ENCODE measurements at regions not wholly inside any gene's neighbourhood (a gene's known extent, or its start where the extent isn't known, plus 50 kb on each side); places are given as distances from the start of the nearest gene placed in this dataset.
"Not testable (repeated sequence)": the region's sequence is repeated elsewhere in the genome, so short reads cannot be mapped to it uniquely, and the experiment has no call there.

GRCh38 chr2:16039055-16039454, 98.7 kb downstream of the MYCN start:
- DNase-seq: no peak

- no peak for DNase-seq
These were observed 98.3 kb downstream of the MYCN start for GRCh38 chr2:16038621-16039020.

GRCh38 chr2:16037808-16038457, 97.6 kb downstream of the MYCN start:
- no peak for DNase-seq

- DNase-seq: no peak
These were observed 96.6 kb downstream of the MYCN start for GRCh38 chr2:16036951-16037350.

- DNase-seq: no peak
These were observed 95.7 kb downstream of the MYCN start for GRCh38 chr2:16035747-16036745.

DNA sequence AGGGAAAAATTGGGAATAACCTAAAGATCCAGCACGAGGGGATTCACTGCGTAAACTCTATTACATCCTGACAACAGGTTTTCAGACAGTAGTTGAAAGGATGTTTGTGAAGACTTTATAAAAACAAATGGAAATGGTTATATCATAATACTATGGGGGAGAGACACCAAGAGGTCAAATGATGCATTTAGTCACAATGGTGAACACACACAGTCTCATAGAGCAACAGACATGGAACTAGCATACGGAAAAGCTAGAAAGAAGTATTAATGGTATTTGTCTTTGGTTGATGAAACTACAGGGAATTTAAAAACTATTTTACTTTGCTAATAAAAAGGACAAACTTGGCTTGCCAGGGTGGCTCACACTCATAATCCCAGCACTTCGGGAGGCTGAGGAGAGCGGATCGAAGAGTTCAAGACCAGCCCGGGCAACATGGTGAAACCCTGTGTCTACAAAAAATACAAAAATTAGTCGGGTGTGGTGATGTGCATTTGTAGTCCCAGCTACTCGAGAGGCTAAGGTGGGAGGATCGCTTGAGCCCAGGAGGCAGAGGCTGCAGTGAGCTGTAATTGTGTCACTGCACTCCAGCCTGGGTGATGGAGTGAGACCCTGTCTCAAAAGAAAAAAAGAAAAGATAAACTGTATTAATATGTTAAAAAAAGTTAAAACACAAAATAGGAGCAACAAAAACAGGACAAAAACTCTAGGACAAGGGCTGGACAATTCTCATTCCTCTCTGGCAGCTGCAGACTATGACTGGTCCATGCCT, 94.8 kb downstream of the MYCN start:
- no peak for DNase-seq

DNA sequence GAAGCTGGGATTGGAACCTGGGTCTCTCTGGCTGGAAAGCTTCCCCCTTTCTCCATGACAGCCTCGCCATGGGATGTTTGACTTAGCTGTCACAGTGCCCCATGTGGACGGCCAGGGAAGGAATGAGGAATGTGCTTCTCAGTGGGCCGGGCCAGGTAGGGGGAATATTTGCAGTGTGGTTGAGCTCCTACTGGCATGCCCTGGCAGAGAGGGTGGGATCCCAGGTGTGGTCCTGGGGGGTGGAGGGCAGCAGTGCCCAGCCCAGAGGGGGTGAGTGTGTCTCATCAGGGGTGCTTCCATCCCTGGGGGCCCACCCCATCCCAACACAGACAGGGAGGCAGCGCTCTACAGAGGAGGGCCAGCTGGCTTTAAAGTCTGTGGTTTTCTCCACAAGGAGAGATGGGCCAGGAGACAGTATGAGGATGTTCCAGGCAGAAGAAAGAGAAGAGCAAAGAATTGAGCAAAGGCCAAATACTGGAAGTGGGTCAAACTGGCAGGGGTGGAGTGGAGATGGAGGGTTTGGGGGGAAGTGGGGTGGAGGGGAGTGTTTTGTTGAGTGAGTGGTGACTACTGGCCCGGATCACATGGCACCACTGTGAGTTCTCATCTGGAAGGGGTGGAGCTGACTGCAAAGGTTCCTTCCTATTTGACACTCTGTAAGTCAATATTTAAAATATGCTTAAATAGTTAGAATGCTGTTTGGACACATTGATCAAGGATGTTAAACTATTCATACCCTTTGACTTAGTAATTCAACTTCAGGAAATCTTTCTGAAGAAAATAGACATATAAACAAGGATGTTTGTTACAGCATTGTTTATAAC, 94.0 kb downstream of the MYCN start:
- DNase-seq: no peak

- no peak for DNase-seq
These were observed 92.6 kb downstream of the MYCN start for GRCh38 chr2:16033032-16033293.

- DNase-seq: no peak
These were observed 92.1 kb downstream of the MYCN start for GRCh38 chr2:16032282-16033031.

- no peak for DNase-seq
These were observed 91.5 kb downstream of the MYCN start for GRCh38 chr2:16031848-16032159.

- DNase-seq: no peak
These were observed 90.9 kb downstream of the MYCN start for GRCh38 chr2:16031058-16031847.

DNA sequence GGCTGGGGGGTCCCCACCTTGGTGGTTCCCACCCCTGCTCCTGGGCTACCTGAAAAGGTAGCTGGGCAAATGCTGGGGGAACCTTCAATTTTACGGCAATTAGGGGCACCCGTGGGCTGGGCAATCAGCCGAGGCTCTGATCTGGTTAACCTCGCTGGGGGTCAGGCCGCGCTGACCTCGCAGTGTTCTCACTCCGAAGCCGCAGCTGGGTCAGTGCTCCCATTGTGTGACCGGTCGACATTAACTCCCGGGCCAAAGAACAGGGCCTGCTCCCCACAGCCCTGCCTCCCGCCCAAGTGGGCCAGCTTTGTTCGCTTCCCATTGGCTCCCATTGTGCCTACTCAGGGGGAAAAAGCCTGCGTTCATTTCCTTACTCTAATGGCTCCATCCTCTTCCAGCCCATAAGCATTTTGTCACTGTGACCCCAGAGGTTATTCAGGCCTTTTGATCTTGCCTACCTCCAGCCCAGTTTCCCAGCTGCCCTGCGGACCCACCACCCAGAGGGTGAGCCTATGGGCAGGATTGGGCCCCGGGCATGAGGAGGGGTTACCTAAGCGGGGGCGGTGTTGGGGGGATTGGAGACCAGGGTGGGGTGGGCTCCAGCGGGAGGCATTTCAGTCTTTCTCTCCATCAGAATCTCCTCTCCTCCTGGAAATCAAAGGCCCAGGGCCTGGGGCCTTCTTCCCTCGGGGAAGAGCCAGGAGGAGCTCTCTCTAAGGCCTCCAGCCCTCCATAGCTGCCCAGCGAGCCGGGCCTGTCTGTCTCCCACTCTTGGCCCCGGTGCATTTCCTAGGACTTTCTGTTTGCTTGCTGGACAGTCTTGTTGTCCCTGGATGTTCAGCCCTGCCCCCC, 90.1 kb downstream of the MYCN start:
- DNase-seq: no peak

DNA sequence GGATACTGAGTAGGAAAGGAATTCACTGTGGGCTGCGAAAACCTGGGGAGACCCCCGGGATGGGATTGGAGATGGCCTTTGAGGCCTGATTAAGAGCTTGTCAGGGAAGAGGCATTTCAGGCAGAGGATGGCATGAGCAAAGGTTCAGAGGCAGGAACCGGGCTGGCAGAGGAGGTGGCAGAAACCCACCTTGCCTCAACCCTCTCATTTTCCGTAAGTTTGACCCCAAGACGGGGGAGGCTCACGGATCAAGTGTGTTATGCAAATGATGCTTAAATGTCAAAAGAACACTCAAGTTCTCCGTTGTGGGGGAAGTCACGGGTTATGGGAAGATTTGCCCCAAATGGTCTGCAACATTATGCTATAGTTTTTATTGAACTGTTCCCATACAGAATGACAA, 88.3 kb downstream of the MYCN start:
- DNase-seq: no peak

DNA sequence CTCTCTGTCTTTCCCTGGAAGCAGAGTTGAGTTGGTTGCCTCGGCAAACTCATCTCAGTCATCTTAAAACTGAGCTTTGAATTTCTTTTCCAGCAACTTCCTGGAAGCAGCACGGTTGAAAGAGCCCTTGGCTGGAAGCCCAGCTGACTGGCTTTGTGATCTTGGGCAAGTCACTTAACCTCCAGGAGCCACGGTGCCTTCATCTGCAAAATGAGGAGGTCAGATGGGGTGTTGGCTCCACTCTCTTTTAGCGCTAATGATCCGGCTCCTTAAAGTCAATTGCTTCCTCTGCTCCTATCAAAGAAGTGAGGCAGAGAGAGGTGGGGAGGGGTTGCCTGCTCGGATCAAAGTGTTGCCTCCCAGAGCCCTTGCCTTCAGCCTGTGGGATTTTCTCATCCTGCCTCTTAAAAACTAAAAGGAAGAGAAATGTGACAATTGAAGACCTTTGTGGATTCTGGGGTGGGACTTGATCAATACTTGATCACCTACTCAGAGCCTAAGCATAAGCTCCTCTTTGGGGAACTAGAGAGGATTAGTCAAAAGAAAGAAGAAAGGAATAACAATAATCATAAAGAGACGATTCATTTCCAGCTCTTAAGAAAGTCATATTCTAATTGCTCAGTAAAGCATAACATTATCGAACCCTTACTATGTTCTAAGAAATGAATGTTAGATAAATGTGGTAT, 86.6 kb downstream of the MYCN start:
- DNase-seq: no peak

DNA sequence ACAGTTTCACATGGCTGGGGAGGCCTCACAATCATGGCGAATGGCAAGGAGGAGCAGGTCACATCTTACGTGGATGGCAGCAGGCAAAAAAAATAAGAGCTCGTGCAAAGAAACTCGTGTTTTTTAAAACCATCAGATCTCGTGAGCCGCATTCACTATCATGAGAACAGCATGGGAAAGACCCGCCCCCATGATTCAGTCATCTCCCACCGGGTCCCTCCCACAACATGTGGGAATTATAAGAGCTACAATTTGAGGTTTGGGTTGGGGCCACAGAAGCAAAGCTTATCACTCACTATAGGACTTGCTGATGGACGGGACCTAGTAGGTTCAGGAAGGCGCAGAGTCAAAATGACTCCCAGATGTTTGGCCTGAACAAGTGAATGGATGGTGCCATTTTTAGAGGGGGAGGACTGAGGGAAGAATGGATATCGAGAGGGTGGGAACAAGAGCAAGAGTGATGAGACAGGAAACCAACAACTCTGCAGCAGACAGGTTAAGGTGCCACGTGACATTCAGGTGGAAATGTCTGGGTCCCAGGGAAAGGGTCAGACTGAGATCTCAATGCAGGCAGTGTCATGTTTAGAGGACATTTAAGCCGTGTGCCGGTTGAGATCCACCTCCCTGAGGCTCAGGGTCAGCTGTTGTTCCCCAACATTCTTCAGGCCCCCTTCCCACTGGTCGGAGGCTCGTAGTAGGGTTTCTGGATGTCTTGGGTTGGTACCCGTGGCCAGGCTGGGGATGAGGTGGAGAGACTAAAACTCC, 85.7 kb downstream of the MYCN start:
- no peak for DNase-seq

GRCh38 chr2:16025211-16025875, 85.0 kb downstream of the MYCN start:
- DNase-seq: no peak

GRCh38 chr2:16024628-16025027, 84.3 kb downstream of the MYCN start:
- DNase-seq: not testable (repeated sequence)
